H1 (cell line): ENCODE measurements at regions not wholly inside any gene's neighbourhood (a gene's known extent, or its start where the extent isn't known, plus 50 kb on each side); places are given as distances from the start of the nearest gene placed in this dataset.

Source experiments
- CTCF ChIA-PET: fragments of 300-600 bp; sonication (Branson Sonifier 250); formaldehyde crosslinking; loops from one replicate; lab custom pipeline; 2021; ENCODE audit not compliant: partially characterized antibody; lab: Charles Lee
- POLR2A ChIA-PET: fragments of 300-600 bp; sonication (Branson Sonifier 250); formaldehyde crosslinking; loops from one replicate; lab custom pipeline; 2021; ENCODE audit warnings: inconsistent platforms; ENCODE audit not compliant: partially characterized antibody; lab: Charles Lee
- DNase-seq, 2 experiments: peaks; one replicate each; pipeline versions ENCODE4 v3.0.0 to v3.0.0-alpha.2; 2010 to 2022; ENCODE audit warnings: low spot score in 2 of 2, low read depth in 1 of 2, mixed read lengths in 1 of 2
- FAIRE-seq: peaks from 2 replicates; lab custom pipeline; 2011; peaks lifted over from hg19 to GRCh38; lab: Jason Lieb, UNC
- H2AFZ ChIP-seq: 2 replicates; pipeline ENCODE4 v1.8.1; 2012; ENCODE audit warnings: low read length, inconsistent platforms
- H2AK5ac ChIP-seq: 2 replicates; pipeline ENCODE4 v1.6.1; 2013; ENCODE audit warnings: low read depth, low read length
- H2BK120ac ChIP-seq: replicated peaks from 2 replicates; pipeline ENCODE3; 2013; ENCODE audit warnings: low read depth, low read length, inconsistent platforms
- H2BK12ac ChIP-seq: 2 replicates; pipeline ENCODE4 v1.6.1; 2013; ENCODE audit warnings: low read depth, low read length
- H2BK15ac ChIP-seq: 2 replicates; pipeline ENCODE4 v1.6.1; 2013; ENCODE audit warnings: low read length
- H2BK20ac ChIP-seq: 2 replicates; pipeline ENCODE4 v1.6.1; 2013; ENCODE audit warnings: low read length
- H2BK5ac ChIP-seq: 2 replicates; pipeline ENCODE4 v1.6.1; 2013; ENCODE audit warnings: low read depth, low read length
- H3K14ac ChIP-seq: 2 replicates; pipeline ENCODE4 v1.6.1; 2013; ENCODE audit warnings: inconsistent platforms; ENCODE audit not compliant: insufficient read length
- H3K18ac ChIP-seq: 2 replicates; pipeline ENCODE4 v1.6.1; 2013; ENCODE audit warnings: low read length; ENCODE audit errors: extremely low read depth
- H3K23ac ChIP-seq: 2 replicates; pipeline ENCODE4 v1.6.1; 2013; ENCODE audit warnings: inconsistent platforms; ENCODE audit not compliant: insufficient read length
- H3K23me2 ChIP-seq: 2 replicates; pipeline ENCODE4 v1.6.1; 2013; ENCODE audit warnings: low read depth, low read length
- H3K27ac ChIP-seq: 2 replicates; pipeline ENCODE4 v1.6.1; 2011; ENCODE audit warnings: low read depth, low read length, inconsistent platforms
- H3K27me3 ChIP-seq, 4 experiments: replicated peaks in 1 of 4; 1 replicate in 1 of 4; 2 replicates in 3 of 4; pipeline versions ENCODE4 v1.6.1 to v1.8.1; 2011 to 2013; ENCODE audit warnings: low read length in 3 of 4, mild to moderate bottlenecking in 3 of 4, inconsistent platforms in 2 of 4, mixed read lengths in 2 of 4, moderate library complexity in 1 of 4; ENCODE audit not compliant: control insufficient read depth in 3 of 4, insufficient read depth in 3 of 4; ENCODE audit errors: extremely low read depth in 1 of 4
- H3K36me3 ChIP-seq, 4 experiments: 2 replicates each; pipeline versions ENCODE4 v1.6.1 to v1.8.1; 2011 to 2013; ENCODE audit warnings: mild to moderate bottlenecking in 4 of 4, low read length in 3 of 4, moderate library complexity in 2 of 4, control low read depth in 1 of 4, inconsistent platforms in 1 of 4; ENCODE audit not compliant: insufficient read depth in 4 of 4, control insufficient read depth in 2 of 4
- H3K4ac ChIP-seq: replicated peaks from 2 replicates; pipeline ENCODE3; 2013; ENCODE audit warnings: low read length, low read depth, mixed read lengths, inconsistent platforms; ENCODE audit not compliant: insufficient read length
- H3K4me1 ChIP-seq, 4 experiments: replicated peaks in 1 of 4; 1 replicate in 1 of 4; 2 replicates in 3 of 4; pipeline versions ENCODE4 v1.6.1 to v1.8.1; 2011 to 2013; ENCODE audit warnings: low read length in 3 of 4, inconsistent platforms in 2 of 4, mixed read lengths in 1 of 4; ENCODE audit not compliant: insufficient read depth in 4 of 4, control insufficient read depth in 3 of 4
- H3K4me2 ChIP-seq, 2 experiments: 2 replicates each; pipeline versions ENCODE4 v1.6.1 to v1.8.1; 2011 to 2013; ENCODE audit warnings: low read depth in 2 of 2, low read length in 2 of 2, control low read depth in 1 of 2, inconsistent platforms in 1 of 2, mild to moderate bottlenecking in 1 of 2; ENCODE audit not compliant: insufficient read depth in 1 of 2
- H3K4me3 ChIP-seq, 4 experiments: fragments of 200-600, 300-600 bp in 1 of 4; sonication (generic), shearing (Covaris generic), sonication (Bioruptor Twin) in 1 of 4; 2 replicates each; pipeline versions ENCODE4 v1.5.1 to v1.8.1; 2011 to 2016; ENCODE audit warnings: low read length in 4 of 4, low read depth in 3 of 4, control low read depth in 2 of 4, inconsistent platforms in 2 of 4, mild to moderate bottlenecking in 2 of 4, mixed read lengths in 1 of 4, moderate library complexity in 1 of 4; ENCODE audit not compliant: insufficient read depth in 2 of 4; ENCODE audit errors: extremely low read depth in 1 of 4
- H3K56ac ChIP-seq: replicated peaks from 2 replicates; pipeline ENCODE3; 2013; ENCODE audit warnings: low read depth, mild to moderate bottlenecking, mixed read lengths, low read length, inconsistent platforms; ENCODE audit not compliant: insufficient read length
- H3K79me1 ChIP-seq: 2 replicates; pipeline ENCODE4 v1.6.1; 2013; ENCODE audit warnings: low read depth, low read length, control low read depth
- H3K79me2 ChIP-seq, 2 experiments: 2 replicates each; pipeline versions ENCODE4 v1.6.1 to v1.8.1; 2012 to 2013; ENCODE audit warnings: low read length in 2 of 2, mild to moderate bottlenecking in 2 of 2, inconsistent platforms in 1 of 2; ENCODE audit not compliant: insufficient read depth in 2 of 2, control insufficient read depth in 1 of 2
- H3K9ac ChIP-seq, 4 experiments: replicated peaks in 1 of 4; 1 replicate in 1 of 4; 2 replicates in 3 of 4; pipeline versions ENCODE4 v1.6.1 to v1.8.1; 2011 to 2013; ENCODE audit warnings: low read depth in 3 of 4, low read length in 3 of 4, control low read depth in 2 of 4, mild to moderate bottlenecking in 2 of 4, moderate library complexity in 2 of 4, inconsistent platforms in 1 of 4; ENCODE audit errors: extremely low read depth in 1 of 4
- H3K9me3 ChIP-seq, 2 experiments: 2 replicates each; pipeline versions ENCODE4 v1.6.1 to v1.8.1; 2012 to 2013; ENCODE audit warnings: mild to moderate bottlenecking in 2 of 2, moderate library complexity in 2 of 2, control low read depth in 1 of 2, inconsistent platforms in 1 of 2, low read depth in 1 of 2, low read length in 1 of 2, mixed read lengths in 1 of 2; ENCODE audit not compliant: insufficient read depth in 2 of 2
- H4K20me1 ChIP-seq, 2 experiments: replicated peaks in 1 of 2; 2 replicates each; pipeline versions ENCODE3 to v1.8.1; 2011 to 2013; ENCODE audit warnings: inconsistent platforms in 2 of 2, low read length in 2 of 2, mild to moderate bottlenecking in 1 of 2; ENCODE audit not compliant: insufficient read depth in 2 of 2, control insufficient read depth in 1 of 2
- H4K5ac ChIP-seq: 2 replicates; pipeline ENCODE4 v1.6.1; 2013; ENCODE audit warnings: low read length, low read depth, mixed read lengths, inconsistent platforms; ENCODE audit not compliant: insufficient read length
- H4K8ac ChIP-seq: 2 replicates; pipeline ENCODE4 v1.8.0; 2013; ENCODE audit warnings: mild to moderate bottlenecking, moderate library complexity, low read length, inconsistent platforms; ENCODE audit not compliant: insufficient read depth; ENCODE audit errors: extremely low read depth
- H4K91ac ChIP-seq: replicated peaks from 2 replicates; pipeline ENCODE3; 2013; ENCODE audit warnings: low read length, mixed read lengths, inconsistent platforms; ENCODE audit not compliant: insufficient read length
- ATF3 ChIP-seq: IDR thresholded peaks from 2 replicates; pipeline ENCODE4 v1.6.1; 2011; ENCODE audit warnings: low read depth, mild to moderate bottlenecking, low read length; ENCODE audit not compliant: insufficient read depth
- BCL11A ChIP-seq, 2 experiments: IDR thresholded peaks; one replicate each; pipeline ENCODE4 v1.6.1; 2011; ENCODE audit warnings: low read depth in 2 of 2, low read length in 2 of 2, mild to moderate bottlenecking in 2 of 2
- SIRT6 ChIP-seq: IDR thresholded peaks from one replicate; pipeline ENCODE4 v1.7.1; 2012; ENCODE audit warnings: low read length, inconsistent platforms
- WGBS, 2 experiments: shearing (Covaris generic) in 1 of 2; methylation state at CpG; one replicate each; pipeline versions ENCODE4 v1.1.6 to v1.1.7; 2013 to 2015; ENCODE audit warnings: low lambda C conversion rate in 2 of 2, mixed read lengths in 2 of 2, inconsistent platforms in 1 of 2, low coverage in 1 of 2, missing lambda C conversion rate in 1 of 2; ENCODE audit not compliant: insufficient replicate concordance in 2 of 2, insufficient coverage in 1 of 2, insufficient read length in 1 of 2; ENCODE audit errors: extremely low coverage in 1 of 2, missing lambda C conversion rate in 1 of 2; 5-methylcytosine and 5-hydroxymethylcytosine counted together

- Histone ChIP-seq H4K20me1 (no peaks in the 10 kb centered on the region), H2BK5ac (no peak overlapping the region), H2BK15ac (no peak overlapping the region), H4K91ac (no peak overlapping the region), H3K27ac (no peak overlapping the region), H2BK120ac (no peak overlapping the region), H2AFZ (no peak overlapping the region), H3K18ac (no peak overlapping the region), H3K56ac (no peak overlapping the region), H3K23ac (no peak overlapping the region)
- CTCF ChIA-PET = no interaction called here
- DNase-seq = no peak
- TF ChIP-seq BCL11A (IDR thresholded peaks at IDR 0.05; ENCODE audit: low read depth in 2 of 2, low read length in 2 of 2) (no peak), SIRT6 (no peak), ATF3 (no peak)
- TF ChIP-seq, all 59 proteins: peak for 0
- Histone ChIP-seq H3K79me2 (no peaks in the 10 kb centered on the region), H3K4me1 (no peaks in the 10 kb centered on the region), H3K4me2 (no peak overlapping the region), H2BK20ac (no peak overlapping the region), H3K27me3 (no peaks in the 10 kb centered on the region), H3K9ac (no peak overlapping the region), H3K9me3 (no peaks in the 10 kb centered on the region), H3K36me3 (no peaks in the 10 kb centered on the region), H2AK5ac (no peak overlapping the region), H3K4ac (no peak overlapping the region), H3K23me2 (no peaks in the 10 kb centered on the region), H4K5ac (no peak overlapping the region), H2BK12ac (no peak overlapping the region), H3K79me1 (no peaks in the 10 kb centered on the region), H3K4me3 (no peak overlapping the region), H3K14ac (no peak overlapping the region), H4K8ac (no peak overlapping the region)
- no peak for FAIRE-seq
- 80% methylated on average over 1 of the region's 1 CpG; no CpG with 5 or more reads in 1 of the 2 experiments for WGBS, 2 experiments
- POLR2A ChIA-PET = no interaction called here
These were observed 139.1 kb upstream of the VGLL2 start for GRCh38 chr6:117126213-117126612.
